GM21723 (cell line): ENCODE measurements at regions not wholly inside any gene's neighbourhood (a gene's known extent, or its start where the extent isn't known, plus 50 kb on each side); places are given as distances from the start of the nearest gene placed in this dataset.
"Not testable (repeated sequence)": the region's sequence is repeated elsewhere in the genome, so short reads cannot be mapped to it uniquely, and the experiment has no call there.

Source experiments
- ATAC-seq: cut with Tn5 transposase; IDR thresholded peaks from one replicate; pipeline ENCODE4 v1.9.1; 2021; ENCODE audit warnings: mild to moderate bottlenecking, moderate library complexity; ENCODE audit not compliant: unreplicated experiment

DNA sequence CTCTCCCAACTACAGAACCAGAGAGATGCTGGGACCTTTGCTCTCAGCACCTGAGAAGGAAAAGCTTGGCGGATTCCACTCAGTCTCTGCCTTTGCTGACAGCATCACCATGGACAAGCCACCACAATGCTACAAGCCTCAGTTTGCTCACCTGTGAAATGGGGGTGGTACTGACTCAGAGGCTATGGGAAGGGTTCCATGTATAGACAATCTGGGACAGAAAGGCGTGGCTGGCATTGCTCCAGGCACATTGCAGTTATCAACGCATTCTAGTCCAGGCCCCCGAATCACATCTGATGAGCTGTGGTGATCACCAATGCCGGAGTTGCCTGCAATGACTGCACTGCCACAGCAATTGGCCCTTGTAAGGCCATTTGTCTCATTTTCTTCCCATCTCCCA, 72.6 kb downstream of the ISX start:
- no peak for ATAC-seq

DNA sequence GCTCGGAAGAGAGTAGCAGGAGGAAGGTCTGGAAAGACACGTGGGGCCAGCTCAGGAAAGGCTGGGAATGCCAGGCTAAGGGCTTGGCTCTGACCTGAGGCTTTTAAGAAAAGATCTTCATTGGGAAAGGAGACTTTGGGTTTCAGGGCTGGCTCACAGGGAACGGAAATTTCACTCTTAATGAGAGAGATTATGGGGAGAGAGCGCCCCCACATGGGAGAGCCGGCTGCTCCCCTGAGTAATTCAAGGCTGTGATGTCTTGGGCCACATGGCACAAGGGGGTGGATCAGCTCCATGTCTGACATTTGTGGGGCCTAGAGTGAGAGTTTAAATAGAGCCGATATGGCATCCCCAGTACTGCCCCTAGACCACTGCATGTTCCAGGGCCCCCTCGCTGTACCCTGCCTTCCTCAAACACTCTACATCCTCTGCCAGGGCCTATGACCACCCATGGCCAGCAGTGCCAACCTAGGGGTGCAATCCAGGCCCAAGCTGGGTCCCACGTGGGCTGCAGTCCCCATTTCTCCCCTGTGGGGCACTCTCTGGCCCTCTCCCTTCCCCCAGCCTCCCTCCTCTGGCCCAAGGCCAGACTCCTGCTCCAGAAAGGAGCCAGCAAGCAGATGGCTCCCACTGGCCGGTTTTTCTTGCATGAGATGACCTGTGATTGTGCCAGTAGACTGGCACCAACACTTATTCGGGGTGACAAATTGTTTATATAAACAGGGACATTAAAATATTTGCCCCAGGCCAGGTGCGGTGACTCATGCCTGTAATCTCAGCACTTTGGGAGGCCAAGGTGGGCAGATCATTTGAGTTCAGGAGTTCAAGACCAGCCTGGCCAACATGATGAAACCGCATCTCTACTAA, 75.2 kb downstream of the ISX start:
- no peak for ATAC-seq

DNA sequence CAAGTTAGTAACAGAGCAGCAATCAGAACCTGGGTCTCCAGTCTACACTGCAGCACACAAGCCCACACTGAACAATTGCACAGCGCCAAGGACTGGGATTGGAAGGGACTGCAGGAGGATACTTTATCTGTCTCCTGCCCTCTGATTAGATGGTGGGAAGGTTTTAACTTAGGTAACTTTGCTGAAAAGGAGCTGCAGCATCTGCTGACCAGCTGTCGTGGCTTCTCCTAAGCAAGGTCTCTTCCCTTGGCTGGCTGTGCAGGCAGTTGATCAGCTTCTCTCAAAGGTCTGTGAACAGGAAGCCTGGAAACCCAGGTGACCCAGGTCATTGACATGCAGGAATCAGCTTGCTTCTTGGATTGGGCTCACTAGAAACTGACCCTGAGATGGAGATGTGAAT, 82.4 kb downstream of the ISX start:
- no peak for ATAC-seq

DNA sequence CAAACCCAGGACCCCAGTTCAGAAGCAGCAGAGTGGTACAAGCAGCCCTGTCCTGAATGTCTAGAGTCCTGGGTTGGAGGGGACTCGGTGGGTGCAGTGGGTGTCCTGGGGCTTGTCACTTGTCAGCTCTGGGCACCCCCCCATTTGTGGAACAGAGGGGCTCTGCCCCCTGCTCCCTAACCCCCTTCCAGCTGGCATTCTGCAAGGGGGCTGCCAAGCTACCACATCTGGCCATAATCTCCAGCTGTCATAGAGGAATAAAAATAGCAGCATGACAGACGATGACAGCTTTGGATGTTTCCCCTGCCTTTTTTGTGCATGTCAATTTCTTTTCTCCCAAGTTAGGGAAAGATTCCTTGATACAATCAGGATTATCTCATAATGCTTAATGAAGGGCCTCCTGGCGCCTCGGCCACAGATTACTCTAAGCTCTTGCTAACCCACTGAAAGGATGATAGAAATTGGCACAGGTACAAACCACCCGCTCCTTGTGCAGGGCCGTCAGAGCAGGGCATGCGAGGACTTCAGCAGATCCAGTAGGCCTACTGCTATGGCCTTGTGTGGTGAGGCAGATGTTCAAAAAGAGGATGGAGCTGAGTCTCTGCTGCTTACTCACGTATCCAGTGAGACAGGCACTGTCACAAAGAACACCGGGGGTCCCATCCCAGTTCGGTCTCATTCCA, 83.0 kb downstream of the ISX start:
- no peak for ATAC-seq

DNA sequence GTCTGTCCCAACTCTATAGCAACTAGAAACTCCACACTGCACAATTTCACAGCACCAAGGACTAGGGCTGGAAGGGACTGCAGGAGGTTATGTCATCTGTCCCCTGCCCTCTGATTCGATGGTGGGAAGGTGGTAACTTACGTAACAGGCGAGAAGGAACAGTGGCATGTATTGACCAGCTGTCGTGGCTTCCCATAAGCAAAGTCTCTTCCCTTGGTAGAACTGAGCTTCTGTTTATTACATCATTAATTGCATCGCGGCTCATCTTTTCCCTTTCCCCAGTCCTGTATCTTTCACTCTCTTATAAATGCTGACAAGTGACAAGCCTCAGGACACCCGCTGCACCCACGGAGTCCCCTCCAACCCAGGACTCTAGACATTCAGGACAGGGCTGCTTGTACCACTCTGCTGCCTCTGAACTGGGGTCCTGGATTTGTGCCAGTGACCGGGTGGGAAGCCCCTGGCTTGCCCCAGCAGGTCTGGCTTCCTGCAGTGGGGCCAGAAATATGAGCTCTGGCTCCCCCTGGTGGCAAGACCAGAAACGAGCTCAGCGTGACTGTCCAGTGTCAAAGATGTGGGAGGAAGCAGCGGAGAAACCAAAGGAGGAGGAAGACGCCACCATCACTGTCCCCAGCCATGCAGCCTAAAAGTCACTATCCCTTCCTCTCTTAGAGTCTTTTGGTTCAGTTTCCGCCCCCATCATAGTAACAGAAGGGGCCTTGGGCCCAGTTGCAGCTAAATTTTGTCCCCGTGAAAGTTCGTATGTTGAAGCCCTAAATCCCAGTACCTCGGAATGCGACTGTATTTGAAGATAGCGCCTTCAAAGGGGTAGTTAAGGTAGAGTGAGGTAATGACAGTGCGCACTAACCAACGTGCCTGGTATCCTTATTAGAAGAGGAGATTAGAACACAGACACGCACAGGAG, 84.5 kb downstream of the ISX start:
- ATAC-seq, result peak; percentile 57

- ATAC-seq, result no peak
Observed at GRCh38 chr22:35152316-35152715, 86.4 kb downstream of the ISX start.

DNA sequence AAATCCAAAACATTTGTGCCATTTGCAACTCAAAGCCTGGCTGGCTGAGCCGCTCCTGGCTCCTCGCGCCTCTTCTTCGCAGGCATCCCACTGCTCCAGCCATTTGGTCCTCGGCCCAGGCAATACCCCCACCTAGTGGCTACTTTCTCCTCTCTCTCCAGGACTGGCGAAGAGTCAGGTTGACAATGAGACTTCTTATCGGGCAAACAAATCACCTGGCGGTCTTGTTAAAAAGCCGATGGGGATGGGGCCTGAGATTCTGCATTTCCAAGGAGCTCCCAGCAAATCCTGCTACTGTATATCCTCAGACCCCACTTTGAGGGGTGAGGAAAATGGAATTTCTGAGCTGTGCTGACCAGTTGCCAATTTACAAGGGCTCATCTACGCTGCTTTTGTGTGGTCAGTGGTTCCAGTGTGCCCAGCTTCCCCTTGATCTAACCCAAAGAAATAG, 89.0 kb downstream of the ISX start:
- ATAC-seq, result no peak

DNA sequence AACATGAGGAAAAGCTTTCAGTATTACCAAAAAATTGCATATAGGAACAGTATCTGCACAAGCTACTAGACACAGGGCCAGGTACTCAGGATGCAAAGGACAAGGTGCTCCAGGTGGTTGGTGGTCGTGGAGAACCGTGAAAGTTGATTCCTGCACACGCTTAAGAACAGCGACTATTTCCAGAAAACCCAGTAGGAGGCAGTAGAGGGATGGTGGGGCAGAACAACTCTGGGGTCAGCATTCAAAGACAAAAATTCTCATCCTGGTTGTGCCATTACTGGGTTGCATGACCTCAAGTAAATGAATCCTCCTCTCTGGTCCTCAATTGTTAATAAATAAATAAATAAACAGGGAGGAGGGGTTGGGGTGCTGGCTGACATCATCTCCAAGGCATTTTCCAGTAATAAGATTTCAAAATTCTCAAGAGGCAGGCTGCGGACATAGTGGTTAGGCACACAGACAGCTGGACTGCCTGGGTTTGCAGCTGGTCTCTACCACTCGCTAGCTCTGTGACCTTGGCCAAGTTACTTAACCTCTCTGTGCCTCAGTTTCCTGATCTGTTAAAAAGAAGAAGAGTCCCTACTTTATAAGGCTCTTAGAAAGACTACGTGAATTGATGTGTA, 89.6 kb downstream of the ISX start:
- no peak for ATAC-seq

GRCh38 chr22:35156945-35157344, 91.0 kb downstream of the ISX start:
- no peak for ATAC-seq

DNA sequence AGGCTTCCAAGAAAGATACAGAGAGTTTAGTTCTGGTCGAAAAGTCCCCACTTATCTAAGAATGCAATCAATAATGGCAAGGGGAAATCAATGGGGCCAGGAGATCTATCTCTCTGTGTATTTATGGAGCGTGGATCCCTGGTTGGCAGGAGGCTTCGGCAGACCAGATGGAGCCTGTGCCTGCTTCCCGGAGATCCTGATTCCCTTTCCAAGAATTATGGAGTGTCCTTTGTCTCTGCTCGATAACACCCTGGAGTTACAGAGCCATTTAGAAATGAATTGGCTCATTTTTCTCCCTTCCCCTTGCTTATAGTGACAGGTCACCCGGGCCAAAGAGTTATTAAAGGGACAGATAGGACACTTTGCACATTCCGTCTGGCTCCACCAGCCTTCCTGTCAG, 92.4 kb downstream of the ISX start:
- no peak for ATAC-seq

GRCh38 chr22:35159343-35159742, 93.4 kb downstream of the ISX start:
- no peak for ATAC-seq

GRCh38 chr22:35160268-35160667, 94.3 kb downstream of the ISX start:
- ATAC-seq, result no peak

DNA sequence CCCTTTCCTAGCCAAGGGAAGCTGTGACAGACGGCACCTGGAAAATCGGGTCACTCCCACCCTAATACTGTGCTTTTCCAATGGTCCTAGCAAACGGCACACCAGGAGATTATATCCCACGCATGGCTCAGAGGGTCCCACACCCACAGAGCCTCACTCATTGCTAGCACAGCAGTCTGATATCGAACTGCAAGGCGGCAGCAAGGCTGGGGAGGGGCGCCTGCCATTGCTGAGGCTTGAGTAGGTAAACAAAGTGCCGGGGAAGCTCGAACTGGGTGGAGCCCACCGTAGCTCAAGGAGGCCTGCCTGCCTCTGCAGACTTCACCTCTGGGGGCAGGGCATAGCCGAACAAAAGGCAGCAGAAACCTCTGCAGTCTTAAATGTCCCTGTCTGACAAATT, 91.4 kb upstream of the HMGXB4 start:
- ATAC-seq, result not testable (repeated sequence)

GRCh38 chr22:35170716-35171697, 86.3 kb upstream of the HMGXB4 start:
- no peak for ATAC-seq

DNA sequence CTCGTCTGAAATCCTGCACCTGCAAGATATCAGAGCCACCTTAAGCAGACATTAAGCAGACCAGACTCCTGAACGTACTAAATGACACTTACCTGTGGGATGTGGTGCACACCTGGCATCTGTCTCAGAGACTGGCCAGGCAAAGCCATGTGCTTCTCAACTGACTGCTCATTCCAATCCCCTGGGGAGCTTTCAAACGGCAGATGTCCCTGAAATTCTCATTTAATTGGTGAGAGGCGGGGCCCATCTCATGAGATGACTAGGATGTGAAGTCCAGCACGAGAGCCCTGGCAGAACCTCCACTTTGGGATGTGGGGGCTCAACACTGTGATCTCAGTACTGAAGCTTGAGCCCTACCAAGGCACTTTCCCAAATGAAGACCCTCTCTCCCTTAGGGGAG, 84.9 kb upstream of the HMGXB4 start:
- no peak for ATAC-seq

GRCh38 chr22:35173655-35174054, 83.6 kb upstream of the HMGXB4 start:
- no peak for ATAC-seq

GRCh38 chr22:35174401-35175038, 82.8 kb upstream of the HMGXB4 start:
- no peak for ATAC-seq

DNA sequence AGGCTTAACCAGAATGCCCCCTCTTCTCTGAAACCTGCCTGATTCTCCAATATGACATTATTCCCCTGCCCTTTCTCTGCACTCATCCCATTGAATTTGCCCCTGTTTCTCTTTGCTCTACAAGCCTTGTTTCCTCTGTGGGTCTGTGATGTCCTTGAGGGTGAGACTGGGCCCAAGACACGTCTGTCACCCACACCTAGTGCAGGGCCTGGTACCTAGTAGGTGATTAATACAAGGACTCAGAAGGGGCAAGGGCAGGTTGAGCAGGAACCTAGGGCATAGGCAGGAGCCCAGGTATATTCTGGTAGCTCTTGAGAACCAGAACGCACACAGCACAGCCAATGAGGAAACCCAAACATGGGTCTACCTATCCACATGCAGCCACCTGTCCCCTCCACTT, 81.9 kb upstream of the HMGXB4 start:
- ATAC-seq, result no peak

- no peak for ATAC-seq
Observed at GRCh38 chr22:35177811-35178210, 79.5 kb upstream of the HMGXB4 start.
